ENCODE measurements at regions not wholly inside any gene's neighbourhood (a gene's known extent, or its start where the extent isn't known, plus 50 kb on each side); places are given as distances from the start of the nearest gene placed in this dataset.

GRCh38 chr7:137165241-137165640, 178.3 kb downstream of the PTN start:
- TF ChIP-seq POLR2A (IDR thresholded peaks at IDR 0.05) (no peak), CTCF (IDR thresholded peaks at IDR 0.05 in 4 of 5, conservative IDR thresholded peaks at IDR 0.05 in 1 of 5) (no peak)
